ENCODE measurements at regions not wholly inside any gene's neighbourhood (a gene's known extent, or its start where the extent isn't known, plus 50 kb on each side); places are given as distances from the start of the nearest gene placed in this dataset.

DNA sequence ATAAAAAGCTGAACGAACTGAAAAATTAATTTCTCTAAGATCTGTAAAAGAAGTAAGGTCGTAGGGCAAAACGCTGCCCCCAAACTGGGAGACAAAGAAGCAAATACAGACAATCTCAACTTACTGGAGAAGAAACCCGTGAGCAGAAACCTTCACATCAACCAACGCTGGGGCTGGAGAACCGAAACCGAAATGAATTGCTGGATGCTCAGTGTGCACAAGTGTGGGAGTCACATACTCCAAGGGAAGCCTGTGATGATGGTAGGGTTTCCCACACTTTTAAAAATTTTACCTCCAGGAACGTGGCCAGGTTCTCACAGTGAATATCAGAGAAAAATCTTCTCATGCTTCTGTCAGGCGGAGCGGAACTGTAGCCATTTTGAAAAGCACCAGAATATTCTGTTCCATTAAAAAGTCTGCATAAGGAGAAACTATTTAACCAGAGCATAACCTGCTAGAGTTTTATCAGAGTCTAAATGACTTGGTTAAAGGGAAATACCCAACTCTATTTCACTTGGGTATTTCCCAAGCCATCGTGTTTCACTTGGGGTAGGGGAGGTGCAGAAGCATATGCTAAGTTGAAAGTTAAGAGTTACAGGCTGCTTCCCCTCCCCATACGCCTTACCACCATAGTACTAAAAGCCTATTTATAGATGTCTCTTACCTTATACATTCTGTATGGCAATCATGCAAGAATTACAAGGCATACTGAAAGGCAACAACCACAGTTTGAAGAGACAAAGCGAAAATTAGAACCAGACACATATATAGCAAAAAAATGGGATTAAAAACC is 110.5 kb upstream of the SLITRK1 start:
- H3K27me3 ChIP-seq, result no peaks in the 10 kb centered on the region
- H3K9me3 ChIP-seq, result no peaks in the 10 kb centered on the region
- no peak for DNase-seq
- no peak for TF ChIP-seq POLR2A (IDR thresholded peaks at IDR 0.05)
- TF ChIP-seq POLR2AphosphoS5 (IDR thresholded peaks at IDR 0.05), result no peak
- TF ChIP-seq CTCF (IDR thresholded peaks at IDR 0.05), result no peak
- TF ChIP-seq EP300 (IDR thresholded peaks at IDR 0.05; ENCODE audit: low read depth), result no peak
- H3K4me3 ChIP-seq, result no peak overlapping the region
- in situ Hi-C loops (cut with MboI; ENCODE audit: low pct_ligation_motif_present in 1 of 4, low pct_unique_long_range_greater_than_20kb in 1 of 4, low sequenced_read_pairs in 3 of 4), result no loop called here
- H3K36me3 ChIP-seq, result no peaks in the 10 kb centered on the region
- H3K4me1 ChIP-seq, result no peaks in the 10 kb centered on the region
- no peak overlapping the region for H3K27ac ChIP-seq
- WGBS, 2 donors (ENCODE audit: low coverage in 1 of 2), result 74 to 82% methylated on average over 5 to 13 of the region's 13 CpGs
- intact Hi-C loops (cut with DNase I; ENCODE audit: low total_unique reads), result no loop called here

GRCh38 chr13:83987394-83987793 is 105.1 kb upstream of the SLITRK1 start:
- intact Hi-C loops (cut with DNase I; ENCODE audit: low total_unique reads) (no loop called here), in situ Hi-C loops (cut with MboI; ENCODE audit: low pct_ligation_motif_present in 1 of 4, low pct_unique_long_range_greater_than_20kb in 1 of 4, low sequenced_read_pairs in 3 of 4) (no loop called here)
- no peaks in the 10 kb centered on the region for H3K27me3 ChIP-seq
- H3K27ac ChIP-seq, result no peak overlapping the region
- no peak for TF ChIP-seq POLR2AphosphoS5 (IDR thresholded peaks at IDR 0.05)
- no peak for TF ChIP-seq POLR2A (IDR thresholded peaks at IDR 0.05)
- TF ChIP-seq CTCF (IDR thresholded peaks at IDR 0.05), result no peak
- TF ChIP-seq EP300 (IDR thresholded peaks at IDR 0.05; ENCODE audit: low read depth), result no peak
- no peaks in the 10 kb centered on the region for H3K9me3 ChIP-seq
- no peaks in the 10 kb centered on the region for H3K4me1 ChIP-seq
- WGBS, 2 donors (ENCODE audit: low coverage in 1 of 2), result 80 to 83% methylated on average over 1 of the region's 1 CpG
- H3K4me3 ChIP-seq, result no peak overlapping the region
- DNase-seq, result no peak
- no peaks in the 10 kb centered on the region for H3K36me3 ChIP-seq

GRCh38 chr13:83984793-83985192 is 102.5 kb upstream of the SLITRK1 start:
- Histone ChIP-seq H3K27ac (no peak overlapping the region), H3K9me3 (no peaks in the 10 kb centered on the region), H3K4me3 (no peak overlapping the region), H3K36me3 (no peaks in the 10 kb centered on the region), H3K27me3 (no peaks in the 10 kb centered on the region), H3K4me1 (no peaks in the 10 kb centered on the region)
- intact Hi-C loops (cut with DNase I; ENCODE audit: low total_unique reads), result no loop called here
- in situ Hi-C loops (cut with MboI; ENCODE audit: low pct_ligation_motif_present in 1 of 4, low pct_unique_long_range_greater_than_20kb in 1 of 4, low sequenced_read_pairs in 3 of 4), result no loop called here
- no peak for DNase-seq
- no peak for TF ChIP-seq POLR2A (IDR thresholded peaks at IDR 0.05)
- no peak for TF ChIP-seq POLR2AphosphoS5 (IDR thresholded peaks at IDR 0.05)
- TF ChIP-seq CTCF (IDR thresholded peaks at IDR 0.05), result no peak
- TF ChIP-seq EP300 (IDR thresholded peaks at IDR 0.05; ENCODE audit: low read depth), result no peak
- 51 to 54% methylated on average over 1 of the region's 1 CpG for WGBS, 2 donors (ENCODE audit: low coverage in 1 of 2)

GRCh38 chr13:83980331-83980730 is 98.1 kb upstream of the SLITRK1 start:
- no peaks in the 10 kb centered on the region for H3K9me3 ChIP-seq
- H3K27ac ChIP-seq, result no peak overlapping the region
- no peak overlapping the region for H3K4me3 ChIP-seq
- intact Hi-C loops (cut with DNase I; ENCODE audit: low total_unique reads), result no loop called here
- TF ChIP-seq CTCF (IDR thresholded peaks at IDR 0.05), result no peak
- TF ChIP-seq POLR2AphosphoS5 (IDR thresholded peaks at IDR 0.05), result no peak
- no peak for TF ChIP-seq EP300 (IDR thresholded peaks at IDR 0.05; ENCODE audit: low read depth)
- TF ChIP-seq POLR2A (IDR thresholded peaks at IDR 0.05), result no peak
- no peaks in the 10 kb centered on the region for H3K4me1 ChIP-seq
- no peaks in the 10 kb centered on the region for H3K36me3 ChIP-seq
- no peak for DNase-seq
- H3K27me3 ChIP-seq, result no peaks in the 10 kb centered on the region
- WGBS, 2 donors (ENCODE audit: low coverage in 1 of 2), result 72 to 77% methylated on average over 5 of the region's 5 CpGs
- in situ Hi-C loops (cut with MboI; ENCODE audit: low pct_ligation_motif_present in 1 of 4, low pct_unique_long_range_greater_than_20kb in 1 of 4, low sequenced_read_pairs in 3 of 4), result no loop called here
